NCI-H510A treated with DMSO at 0.1 percent for 48 hours (cell line): ENCODE measurements at regions not wholly inside any gene's neighbourhood (a gene's known extent, or its start where the extent isn't known, plus 50 kb on each side); places are given as distances from the start of the nearest gene placed in this dataset.
"Not testable (repeated sequence)": the region's sequence is repeated elsewhere in the genome, so short reads cannot be mapped to it uniquely, and the experiment has no call there.

Experiments used
- DNase-seq: peaks from one replicate; lab custom pipeline; 2025; lab: John Stamatoyannopoulos, UW

GRCh38 chr3:34876997-34877396 lies 762.3 kb upstream of the ARPP21 start:
- no peak for DNase-seq

GRCh38 chr3:34878488-34878887 lies 760.8 kb upstream of the ARPP21 start:
- DNase-seq, result no peak

GRCh38 chr3:34881026-34881425 lies 758.3 kb upstream of the ARPP21 start:
- DNase-seq, result no peak

GRCh38 chr3:34882764-34883163 lies 756.6 kb upstream of the ARPP21 start:
- DNase-seq, result no peak

GRCh38 chr3:34884007-34884406 lies 755.3 kb upstream of the ARPP21 start:
- no peak for DNase-seq

GRCh38 chr3:34886443-34886842 lies 752.9 kb upstream of the ARPP21 start:
- DNase-seq, result no peak

GRCh38 chr3:34889641-34890040 lies 749.7 kb upstream of the ARPP21 start:
- DNase-seq, result no peak

GRCh38 chr3:34890247-34890646 lies 749.1 kb upstream of the ARPP21 start:
- DNase-seq, result no peak

- DNase-seq, result no peak
Measured at GRCh38 chr3:34891941-34892340, 747.4 kb upstream of the ARPP21 start.

GRCh38 chr3:34895841-34896240 lies 743.5 kb upstream of the ARPP21 start:
- no peak for DNase-seq

GRCh38 chr3:34909679-34910078 lies 729.6 kb upstream of the ARPP21 start:
- DNase-seq, result not testable (repeated sequence)

- DNase-seq, result no peak
Measured at GRCh38 chr3:34919025-34919424, 720.3 kb upstream of the ARPP21 start.

- no peak for DNase-seq
Measured at GRCh38 chr3:34920806-34921205, 718.5 kb upstream of the ARPP21 start.

- DNase-seq, result no peak
Measured at GRCh38 chr3:34924961-34925360, 714.4 kb upstream of the ARPP21 start.

- DNase-seq, result no peak
Measured at GRCh38 chr3:34925851-34926250, 713.5 kb upstream of the ARPP21 start.

GRCh38 chr3:34929036-34929435 lies 710.3 kb upstream of the ARPP21 start:
- DNase-seq, result no peak

GRCh38 chr3:34934660-34935059 lies 704.7 kb upstream of the ARPP21 start:
- no peak for DNase-seq

GRCh38 chr3:34938784-34939183 lies 700.5 kb upstream of the ARPP21 start:
- DNase-seq, result no peak

GRCh38 chr3:34942256-34942655 lies 697.1 kb upstream of the ARPP21 start:
- DNase-seq, result no peak

GRCh38 chr3:34947834-34948233 lies 691.5 kb upstream of the ARPP21 start:
- no peak for DNase-seq

GRCh38 chr3:34948517-34948916 lies 690.8 kb upstream of the ARPP21 start:
- no peak for DNase-seq

GRCh38 chr3:34955680-34956079 lies 683.6 kb upstream of the ARPP21 start:
- DNase-seq, result no peak

- no peak for DNase-seq
Measured at GRCh38 chr3:34956511-34956910, 682.8 kb upstream of the ARPP21 start.

GRCh38 chr3:34957677-34958076 lies 681.6 kb upstream of the ARPP21 start:
- no peak for DNase-seq

GRCh38 chr3:34969513-34969912 lies 669.8 kb upstream of the ARPP21 start:
- DNase-seq, result no peak
